Activated CD4-positive, alpha-beta memory T cell treated with anti-CD3 and anti-CD28 coated beads, Interleukin-2, amount 10 ng/mL, durations not matched to agents 7 days and 5 days (primary cell): ENCODE measurements at regions not wholly inside any gene's neighbourhood (a gene's known extent, or its start where the extent isn't known, plus 50 kb on each side); places are given as distances from the start of the nearest gene placed in this dataset.

Experiments used
- CTCF ChIA-PET: fragments of 350-600 bp; sonication (Branson Sonifier 250); formaldehyde crosslinking; loops from one replicate; lab custom pipeline; 2021; ENCODE audit warnings: antibody characterized with exemption, inconsistent platforms; lab: Charles Lee
- POLR2A ChIA-PET: fragments of 350-600 bp; sonication (Branson Sonifier 250); formaldehyde crosslinking; loops from one replicate; lab custom pipeline; 2021; ENCODE audit warnings: antibody characterized with exemption; lab: Charles Lee
- DNase-seq: peaks from one replicate; pipeline ENCODE4 v3.0.0-alpha.2; 2020
- H3K27ac Mint-ChIP-seq: one replicate; pipeline ENCODE4 v1.8.0; 2021; ENCODE audit warnings: mild to moderate bottlenecking, mixed read lengths
- H3K27me3 Mint-ChIP-seq: one replicate; pipeline ENCODE4 v1.8.0; 2021; ENCODE audit warnings: mixed read lengths
- H3K36me3 Mint-ChIP-seq: one replicate; pipeline ENCODE4 v1.8.0; 2021; ENCODE audit warnings: low read depth, mixed read lengths
- H3K4me1 Mint-ChIP-seq: one replicate; pipeline ENCODE4 v1.8.0; 2021; ENCODE audit warnings: mixed read lengths
- H3K4me3 Mint-ChIP-seq: one replicate; pipeline ENCODE4 v1.8.0; 2021; ENCODE audit warnings: mild to moderate bottlenecking, mixed read lengths
- H3K9me3 Mint-ChIP-seq: one replicate; pipeline ENCODE4 v1.8.0; 2021; ENCODE audit warnings: mixed read lengths

- no peak overlapping the region for H3K27ac Mint-ChIP-seq
- no peaks in the 10 kb centered on the region for H3K4me1 Mint-ChIP-seq
- ChIA-PET CTCF (no interaction called here), POLR2A (no interaction called here)
- no peaks in the 10 kb centered on the region for H3K27me3 Mint-ChIP-seq
- H3K9me3 Mint-ChIP-seq: no peaks in the 10 kb centered on the region
- H3K36me3 Mint-ChIP-seq: no peaks in the 10 kb centered on the region
- no peak overlapping the region for H3K4me3 Mint-ChIP-seq
- no peak for DNase-seq
Measured at GRCh38 chr3:117348884-117349283, 639.3 kb downstream of the TUSC7 start.

DNA sequence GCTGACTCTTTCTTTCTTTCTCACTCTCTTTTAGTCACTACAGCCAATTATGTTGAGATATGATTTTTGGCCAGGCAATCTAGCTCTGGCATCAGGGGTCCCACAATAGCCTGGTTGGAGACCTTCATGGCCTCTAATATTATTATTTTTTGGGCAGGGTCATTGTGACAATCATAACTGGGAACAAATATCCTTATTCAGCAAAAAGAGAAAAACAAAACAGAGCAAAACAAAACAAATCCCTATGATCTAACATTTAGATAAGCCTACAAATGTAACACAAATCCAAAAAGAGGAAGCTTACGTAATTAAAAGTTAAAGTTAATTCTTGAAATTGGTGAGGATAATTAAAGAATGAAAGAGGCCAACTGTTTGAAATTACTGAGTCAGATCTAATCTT, 640.0 kb downstream of the TUSC7 start:
- no peaks in the 10 kb centered on the region for H3K9me3 Mint-ChIP-seq
- H3K27me3 Mint-ChIP-seq: no peaks in the 10 kb centered on the region
- no peaks in the 10 kb centered on the region for H3K4me1 Mint-ChIP-seq
- POLR2A ChIA-PET: no interaction called here
- no peak for DNase-seq
- CTCF ChIA-PET: no interaction called here
- no peaks in the 10 kb centered on the region for H3K36me3 Mint-ChIP-seq
- H3K4me3 Mint-ChIP-seq: no peak overlapping the region
- no peak overlapping the region for H3K27ac Mint-ChIP-seq

DNA sequence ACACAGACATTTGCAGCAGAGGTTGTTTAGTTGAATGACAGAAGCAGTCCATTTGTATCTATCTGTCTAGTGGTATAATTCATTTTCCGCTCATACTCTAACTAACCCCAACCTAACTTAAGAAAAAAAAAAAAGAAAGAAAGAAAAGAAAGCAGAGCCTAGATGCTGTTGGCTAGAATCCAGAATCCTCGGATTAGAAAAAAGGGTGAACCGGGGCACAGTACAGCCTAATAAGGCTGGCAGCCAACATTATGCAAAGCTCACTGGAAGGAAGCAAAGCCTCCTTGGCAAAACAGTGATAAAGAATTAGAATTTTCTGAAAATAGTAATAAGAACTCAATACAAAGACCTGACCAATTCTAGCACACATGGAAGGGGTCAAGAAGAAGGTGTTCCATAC, 640.8 kb downstream of the TUSC7 start:
- DNase-seq: no peak
- POLR2A ChIA-PET: no interaction called here
- no peaks in the 10 kb centered on the region for H3K36me3 Mint-ChIP-seq

DNA sequence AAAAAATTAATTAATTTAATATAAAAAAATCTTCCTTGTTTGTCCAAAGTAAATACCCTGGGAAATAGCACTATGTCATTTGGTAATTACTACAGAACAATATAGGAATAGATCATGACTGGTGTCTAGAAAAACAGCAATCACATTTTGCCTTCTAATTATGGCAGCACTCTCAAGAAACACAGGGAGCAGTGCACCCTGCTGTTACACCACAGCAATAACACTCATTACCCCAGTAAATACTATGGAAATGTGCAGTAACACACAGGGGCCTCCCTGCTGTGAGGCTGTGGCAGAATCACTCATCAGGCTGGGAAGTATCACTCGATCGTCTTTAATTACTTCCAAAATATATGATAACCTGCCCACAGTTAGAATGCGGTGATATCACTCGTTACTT, 646.0 kb downstream of the TUSC7 start:
- Mint-ChIP-seq H3K27me3 (no peaks in the 10 kb centered on the region), H3K4me1 (no peaks in the 10 kb centered on the region), H3K9me3 (peaks cover 3% of the 10 kb centered on the region), H3K4me3 (no peak overlapping the region), H3K27ac (no peak overlapping the region), H3K36me3 (no peaks in the 10 kb centered on the region)
- CTCF ChIA-PET: no interaction called here
- DNase-seq: no peak
- POLR2A ChIA-PET: no interaction called here

More for the DNA sequence above, 640.8 kb downstream of the TUSC7 start:
- Mint-ChIP-seq H3K27ac (no peak overlapping the region), H3K27me3 (no peaks in the 10 kb centered on the region), H3K4me3 (no peak overlapping the region), H3K9me3 (no peaks in the 10 kb centered on the region), H3K4me1 (no peaks in the 10 kb centered on the region)
- CTCF ChIA-PET: no interaction called here

- H3K36me3 Mint-ChIP-seq: no peaks in the 10 kb centered on the region
- POLR2A ChIA-PET: no interaction called here
Measured at GRCh38 chr3:117356091-117356705, 646.6 kb downstream of the TUSC7 start.

GRCh38 chr3:117358717-117359314, 649.2 kb downstream of the TUSC7 start:
- Mint-ChIP-seq H3K27ac (no peak overlapping the region), H3K4me3 (no peak overlapping the region), H3K4me1 (no peaks in the 10 kb centered on the region), H3K9me3 (peaks cover 16% of the 10 kb centered on the region), H3K27me3 (no peaks in the 10 kb centered on the region), H3K36me3 (no peaks in the 10 kb centered on the region)
- ChIA-PET POLR2A (no interaction called here), CTCF (no interaction called here)
- no peak for DNase-seq

More at GRCh38 chr3:117356091-117356705, 646.6 kb downstream of the TUSC7 start:
- no peak overlapping the region for H3K4me3 Mint-ChIP-seq
- H3K27ac Mint-ChIP-seq: no peak overlapping the region
- no peaks in the 10 kb centered on the region for H3K27me3 Mint-ChIP-seq
- CTCF ChIA-PET: no interaction called here
- H3K4me1 Mint-ChIP-seq: no peaks in the 10 kb centered on the region
- H3K9me3 Mint-ChIP-seq: peaks cover 8% of the 10 kb centered on the region
- DNase-seq: no peak

GRCh38 chr3:117366574-117366973, 657.0 kb downstream of the TUSC7 start:
- POLR2A ChIA-PET: no interaction called here
- H3K36me3 Mint-ChIP-seq: no peaks in the 10 kb centered on the region
- CTCF ChIA-PET: interaction anchor here (0.5 kb wide), 1 partner anchor 81 kb away, joined by 3 read pairs; no protein-coding TSS in a partner anchor
- no peak overlapping the region for H3K4me3 Mint-ChIP-seq
- DNase-seq: no peak
- no peaks in the 10 kb centered on the region for H3K27me3 Mint-ChIP-seq
- no peak overlapping the region for H3K27ac Mint-ChIP-seq
- peaks cover 6% of the 10 kb centered on the region for H3K9me3 Mint-ChIP-seq
- H3K4me1 Mint-ChIP-seq: no peaks in the 10 kb centered on the region

DNA sequence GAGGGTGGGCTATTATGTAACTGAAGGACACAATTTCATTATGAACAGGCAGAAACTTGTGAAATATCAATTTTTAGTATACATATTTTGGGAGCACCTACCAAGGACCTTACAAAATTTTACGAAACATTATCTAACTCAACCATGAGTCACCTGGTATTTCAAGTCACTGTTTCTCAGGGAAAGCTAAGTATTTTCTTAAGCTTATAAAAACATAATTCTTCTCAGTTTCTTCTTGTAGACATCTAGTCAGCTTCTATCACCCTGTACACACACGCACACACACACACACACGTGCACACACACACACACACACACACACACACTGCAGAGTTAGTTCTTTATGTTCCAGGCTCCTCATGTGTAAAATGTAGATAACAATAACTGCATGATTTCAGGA, 658.3 kb downstream of the TUSC7 start:
- POLR2A ChIA-PET: no interaction called here
- Mint-ChIP-seq H3K4me1 (no peaks in the 10 kb centered on the region), H3K27ac (no peak overlapping the region), H3K36me3 (no peaks in the 10 kb centered on the region), H3K4me3 (no peak overlapping the region), H3K27me3 (no peaks in the 10 kb centered on the region), H3K9me3 (peaks cover 2% of the 10 kb centered on the region)
- no peak for DNase-seq
- CTCF ChIA-PET: no interaction called here

DNA sequence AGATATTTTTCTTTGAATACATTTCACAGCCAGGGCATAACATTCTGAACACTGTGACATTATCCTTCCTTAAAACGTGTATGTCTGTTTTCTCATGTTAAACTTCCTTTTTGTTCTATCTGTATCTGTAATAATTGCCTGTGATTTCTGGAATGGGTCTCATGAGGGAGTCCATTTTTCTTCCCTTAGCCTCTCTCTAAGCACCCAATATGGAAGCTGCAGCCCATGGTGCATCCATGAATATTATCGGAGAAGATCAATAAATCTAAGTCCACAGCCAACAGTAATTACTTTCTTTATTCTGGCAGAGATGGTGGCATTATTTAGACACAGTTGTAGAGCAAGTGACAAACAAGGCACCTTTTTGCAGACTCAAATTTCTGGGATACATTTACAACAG, 671.1 kb downstream of the TUSC7 start:
- Mint-ChIP-seq H3K27ac (no peak overlapping the region), H3K4me3 (no peak overlapping the region), H3K4me1 (no peaks in the 10 kb centered on the region), H3K36me3 (no peaks in the 10 kb centered on the region), H3K27me3 (no peaks in the 10 kb centered on the region), H3K9me3 (peaks cover 5% of the 10 kb centered on the region)
- DNase-seq: no peak
- ChIA-PET CTCF (no interaction called here), POLR2A (no interaction called here)

DNA sequence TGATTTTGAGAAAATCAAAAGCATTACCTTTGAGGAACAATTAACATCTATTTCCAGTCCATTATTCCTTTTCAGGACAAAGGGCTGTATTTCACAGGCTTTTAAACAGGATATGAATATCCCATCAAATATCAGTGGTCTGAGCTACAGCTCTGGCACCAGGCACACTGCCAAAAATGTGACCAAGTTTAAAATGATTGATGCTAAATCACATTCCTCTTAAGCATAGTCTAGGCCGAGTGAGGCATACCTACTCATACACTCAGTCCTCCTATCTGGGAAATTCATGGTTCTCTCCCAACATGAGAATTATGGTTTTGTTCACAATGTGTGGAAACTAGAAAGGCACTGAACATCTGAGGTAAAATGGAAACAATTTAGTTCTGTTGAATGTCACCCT, 683.5 kb downstream of the TUSC7 start:
- POLR2A ChIA-PET: no interaction called here
- Mint-ChIP-seq H3K27ac (no peak overlapping the region), H3K9me3 (no peaks in the 10 kb centered on the region), H3K27me3 (no peaks in the 10 kb centered on the region), H3K4me3 (no peak overlapping the region), H3K4me1 (no peaks in the 10 kb centered on the region), H3K36me3 (no peaks in the 10 kb centered on the region)
- DNase-seq: no peak
- CTCF ChIA-PET: no interaction called here

DNA sequence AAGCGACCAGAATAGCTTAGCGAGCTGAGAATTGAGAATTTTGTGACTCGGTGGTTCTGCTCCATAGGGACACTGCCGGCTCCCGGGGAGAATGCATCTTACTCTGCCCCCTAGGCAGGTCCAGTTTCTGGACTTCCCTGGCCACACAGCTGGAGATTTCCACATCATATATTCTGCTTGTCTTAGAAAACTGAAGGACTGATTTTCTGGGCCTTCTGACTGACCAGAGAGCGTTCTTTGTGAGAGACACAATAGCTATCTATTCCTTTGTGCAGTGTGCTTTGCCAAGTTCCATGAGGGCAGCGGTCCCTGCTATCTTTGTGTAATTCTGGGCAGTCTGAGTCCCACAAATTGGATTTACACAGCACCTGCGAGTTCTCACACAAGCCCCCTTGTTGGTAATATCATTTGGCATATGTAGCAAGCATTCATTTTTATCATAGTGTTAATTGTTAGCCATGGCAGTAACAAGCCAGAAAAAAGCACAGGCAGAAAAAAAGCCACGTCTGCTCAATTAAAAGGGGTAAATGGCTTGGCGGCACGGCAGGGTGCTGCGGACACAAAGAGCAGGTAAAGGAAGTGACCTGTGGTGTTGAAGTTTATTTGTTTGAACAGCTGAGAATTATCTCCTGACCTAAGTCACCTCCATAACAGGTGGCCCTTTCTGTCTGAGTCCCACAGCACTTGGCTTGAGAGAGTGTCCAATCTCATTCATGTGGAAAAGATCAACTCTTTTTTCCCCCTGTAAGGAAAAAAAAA, 688.7 kb downstream of the TUSC7 start:
- Mint-ChIP-seq H3K9me3 (no peaks in the 10 kb centered on the region), H3K4me3 (no peak overlapping the region), H3K4me1 (no peaks in the 10 kb centered on the region), H3K36me3 (no peaks in the 10 kb centered on the region), H3K27ac (no peak overlapping the region), H3K27me3 (no peaks in the 10 kb centered on the region)
- ChIA-PET CTCF (no interaction called here), POLR2A (no interaction called here)
- no peak for DNase-seq

- POLR2A ChIA-PET: no interaction called here
- Mint-ChIP-seq H3K27me3 (no peaks in the 10 kb centered on the region), H3K36me3 (no peaks in the 10 kb centered on the region), H3K4me3 (no peak overlapping the region), H3K27ac (no peak overlapping the region), H3K9me3 (no peaks in the 10 kb centered on the region), H3K4me1 (no peaks in the 10 kb centered on the region)
- no peak for DNase-seq
- CTCF ChIA-PET: no interaction called here
Measured at GRCh38 chr3:117399311-117400078, 689.9 kb downstream of the TUSC7 start.

GRCh38 chr3:117400303-117400702, 690.7 kb downstream of the TUSC7 start:
- ChIA-PET CTCF (no interaction called here), POLR2A (no interaction called here)
- H3K9me3 Mint-ChIP-seq: no peaks in the 10 kb centered on the region
- DNase-seq: no peak
- H3K27me3 Mint-ChIP-seq: no peaks in the 10 kb centered on the region
- H3K4me3 Mint-ChIP-seq: no peak overlapping the region
- no peaks in the 10 kb centered on the region for H3K36me3 Mint-ChIP-seq
- H3K27ac Mint-ChIP-seq: no peak overlapping the region
- no peaks in the 10 kb centered on the region for H3K4me1 Mint-ChIP-seq
